ENCODE measurements at regions not wholly inside any gene's neighbourhood (a gene's known extent, or its start where the extent isn't known, plus 50 kb on each side); places are given as distances from the start of the nearest gene placed in this dataset.

GRCh38 chr18:29664278-29665036, 1378.1 kb downstream of the DSC3 start:
- DNase-seq (ENCODE audit: low spot score) = no peak

GRCh38 chr18:29661924-29662323, 1380.6 kb downstream of the DSC3 start:
- no peak for DNase-seq (ENCODE audit: low spot score)

- DNase-seq (ENCODE audit: low spot score) = no peak
These were observed 1381.8 kb downstream of the DSC3 start for GRCh38 chr18:29660777-29661176.

GRCh38 chr18:29653671-29654215, 1388.8 kb downstream of the DSC3 start:
- no peak for DNase-seq (ENCODE audit: low spot score)

- DNase-seq (ENCODE audit: low spot score) = no peak
These were observed 1389.7 kb downstream of the DSC3 start for GRCh38 chr18:29652797-29653196.

GRCh38 chr18:29651122-29651680, 1391.3 kb downstream of the DSC3 start:
- DNase-seq (ENCODE audit: low spot score) = no peak

GRCh38 chr18:29648891-29649290, 1393.7 kb downstream of the DSC3 start:
- DNase-seq (ENCODE audit: low spot score) = no peak

- no peak for DNase-seq (ENCODE audit: low spot score)
These were observed 1394.8 kb downstream of the DSC3 start for GRCh38 chr18:29647700-29648099.

GRCh38 chr18:29644276-29644675, 1398.3 kb downstream of the DSC3 start:
- no peak for DNase-seq (ENCODE audit: low spot score)

GRCh38 chr18:29629493-29630036, 1413.0 kb downstream of the DSC3 start:
- DNase-seq (ENCODE audit: low spot score) = no peak

GRCh38 chr18:29626094-29626493, 1416.4 kb downstream of the DSC3 start:
- DNase-seq (ENCODE audit: low spot score) = no peak

- DNase-seq (ENCODE audit: low spot score) = no peak
These were observed 1425.7 kb downstream of the DSC3 start for GRCh38 chr18:29616867-29617266.

GRCh38 chr18:29608982-29609381, 1432.1 kb upstream of the CDH2 start:
- DNase-seq (ENCODE audit: low spot score) = no peak

GRCh38 chr18:29605365-29605764, 1428.4 kb upstream of the CDH2 start:
- no peak for DNase-seq (ENCODE audit: low spot score)

GRCh38 chr18:29596959-29597358, 1420.0 kb upstream of the CDH2 start:
- DNase-seq (ENCODE audit: low spot score) = no peak

- DNase-seq (ENCODE audit: low spot score) = no peak
These were observed 1417.6 kb upstream of the CDH2 start for GRCh38 chr18:29594493-29594892.

- no peak for DNase-seq (ENCODE audit: low spot score)
These were observed 1411.6 kb upstream of the CDH2 start for GRCh38 chr18:29588446-29589100.

GRCh38 chr18:29586210-29586609, 1409.3 kb upstream of the CDH2 start:
- no peak for DNase-seq (ENCODE audit: low spot score)

GRCh38 chr18:29560270-29560669, 1383.3 kb upstream of the CDH2 start:
- DNase-seq (ENCODE audit: low spot score) = no peak

- no peak for DNase-seq (ENCODE audit: low spot score)
These were observed 1379.1 kb upstream of the CDH2 start for GRCh38 chr18:29556070-29556469.

GRCh38 chr18:29549759-29550158, 1372.8 kb upstream of the CDH2 start:
- DNase-seq (ENCODE audit: low spot score) = no peak

- DNase-seq (ENCODE audit: low spot score) = no peak
These were observed 1370.7 kb upstream of the CDH2 start for GRCh38 chr18:29547626-29548025.

GRCh38 chr18:29540548-29540947, 1363.6 kb upstream of the CDH2 start:
- DNase-seq (ENCODE audit: low spot score) = no peak
